DMS79 treated with DMSO at 0.1 percent for 48 hours (cell line): ENCODE measurements at regions not wholly inside any gene's neighbourhood (a gene's known extent, or its start where the extent isn't known, plus 50 kb on each side); places are given as distances from the start of the nearest gene placed in this dataset.
A peak's percentile ranks its signal among the peaks of the same experiment; 100 is the strongest.

Experiments
- DNase-seq: peaks from one replicate; lab custom pipeline; 2025; lab: John Stamatoyannopoulos, UW

GRCh38 chr12:91396293-91396692, 213.7 kb upstream of the DCN start:
- no peak for DNase-seq

- no peak for DNase-seq
Measured at GRCh38 chr12:91395628-91396135, 213.1 kb upstream of the DCN start.

GRCh38 chr12:91394903-91395302, 212.3 kb upstream of the DCN start:
- DNase-seq, result no peak

GRCh38 chr12:91388573-91388972, 206.0 kb upstream of the DCN start:
- no peak for DNase-seq

GRCh38 chr12:91387461-91388134, 205.0 kb upstream of the DCN start:
- no peak for DNase-seq

GRCh38 chr12:91384806-91385205, 202.2 kb upstream of the DCN start:
- DNase-seq, result no peak

- DNase-seq, result no peak
Measured at GRCh38 chr12:91384366-91384765, 201.7 kb upstream of the DCN start.

GRCh38 chr12:91383099-91383498, 200.5 kb upstream of the DCN start:
- DNase-seq, result no peak

GRCh38 chr12:91382081-91382543, 199.5 kb upstream of the DCN start:
- DNase-seq, result no peak

- DNase-seq, result no peak
Measured at GRCh38 chr12:91381309-91381804, 198.7 kb upstream of the DCN start.

- no peak for DNase-seq
Measured at GRCh38 chr12:91380631-91381030, 198.0 kb upstream of the DCN start.

GRCh38 chr12:91379051-91379775, 196.6 kb upstream of the DCN start:
- DNase-seq, result no peak

GRCh38 chr12:91377436-91377835, 194.8 kb upstream of the DCN start:
- peak; percentile 65 for DNase-seq

GRCh38 chr12:91373086-91373485, 190.5 kb upstream of the DCN start:
- no peak for DNase-seq

- no peak for DNase-seq
Measured at GRCh38 chr12:91370086-91370868, 187.7 kb upstream of the DCN start.

- no peak for DNase-seq
Measured at GRCh38 chr12:91368613-91369012, 186.0 kb upstream of the DCN start.

GRCh38 chr12:91367234-91367849, 184.7 kb upstream of the DCN start:
- DNase-seq, result no peak

- no peak for DNase-seq
Measured at GRCh38 chr12:91364471-91365184, 182.0 kb upstream of the DCN start.

GRCh38 chr12:91361864-91362263, 179.2 kb upstream of the DCN start:
- DNase-seq, result peak; percentile 41

- no peak for DNase-seq
Measured at GRCh38 chr12:91357381-91357780, 174.8 kb upstream of the DCN start.

GRCh38 chr12:91356405-91356804, 173.8 kb upstream of the DCN start:
- no peak for DNase-seq
